ENCODE measurements at regions not wholly inside any gene's neighbourhood (a gene's known extent, or its start where the extent isn't known, plus 50 kb on each side); places are given as distances from the start of the nearest gene placed in this dataset.

GRCh38 chr17:5794385-5794784 lies 210.1 kb upstream of the NLRP1 start:
- 100% methylated on average over 1 of the region's 7 CpGs; no CpG with 5 or more reads in 1 of the 2 experiments for WGBS, 2 experiments (ENCODE audit: extremely low coverage in 2 of 2, insufficient read length in 1 of 2)
- ChIA-PET CTCF (no interaction called here), POLR2A (ENCODE audit: unreplicated experiment) (no interaction called here)
- Histone ChIP-seq H3K9ac (ENCODE audit: low read depth, low read length) (no peak overlapping the region), H2BK15ac (ENCODE audit: low read depth, low read length) (no peak overlapping the region), H2BK5ac (ENCODE audit: low read depth, low read length, poor library complexity, severe bottlenecking) (no peak overlapping the region), H3K18ac (ENCODE audit: low read depth, low read length) (no peak overlapping the region), H3K79me1 (ENCODE audit: low read depth in 1 of 2, low read length in 2 of 2) (no peaks in the 10 kb centered on the region), H2AK5ac (ENCODE audit: low read depth, low read length) (no peak overlapping the region), H2AK9ac (replicated peaks; ENCODE audit: low read depth, low read length, poor library complexity) (no peak overlapping the region), H3K4ac (ENCODE audit: low read depth, low read length) (no peak overlapping the region), H3K14ac (replicated peaks; ENCODE audit: low read depth, low read length) (no peak overlapping the region), H2BK20ac (ENCODE audit: low read depth, low read length) (no peak overlapping the region), H3K9me1 (ENCODE audit: insufficient read depth, low read length) (no peaks in the 10 kb centered on the region), H3K9me3 (ENCODE audit: control insufficient read depth, insufficient read depth, low read length) (peaks cover 7% of the 10 kb centered on the region; the same call in 1 of the 2 replicates), H3K56ac (ENCODE audit: extremely low read depth, insufficient read depth, low read length) (no peak overlapping the region), H4K8ac (ENCODE audit: low read depth in 2 of 2, low read length in 2 of 2) (no peak overlapping the region), H4K5ac (ENCODE audit: low read depth, low read length) (no peak overlapping the region), H2AFZ (replicated peaks; ENCODE audit: low read length, poor library complexity) (no peak overlapping the region), H4K91ac (ENCODE audit: insufficient read depth, low read depth, low read length) (no peak overlapping the region), H4K20me1 (ENCODE audit: insufficient read depth, low read length) (no peaks in the 10 kb centered on the region), H3K4me2 (ENCODE audit: low read depth, low read length) (no peak overlapping the region), H3K4me3 (ENCODE audit: insufficient read depth, low read depth, low read length) (no peak overlapping the region), H3K4me1 (ENCODE audit: control insufficient read depth, insufficient read depth, low read length) (no peaks in the 10 kb centered on the region), H2BK120ac (ENCODE audit: low read depth, low read length) (no peak overlapping the region), H3K36me3 (ENCODE audit: control insufficient read depth, insufficient read depth, low read length) (no peaks in the 10 kb centered on the region), H3K27ac (ENCODE audit: insufficient read depth, low read length) (no peak overlapping the region), H3K27me3 (ENCODE audit: control insufficient read depth, insufficient read depth, low read length) (peaks cover 11% of the 10 kb centered on the region), H3K23ac (ENCODE audit: low read depth, low read length) (no peak overlapping the region)
- ATAC-seq (ENCODE audit: low read depth) (no peak), DNase-seq (no peak)
- intact Hi-C loops (cut with micrococcal nuclease) (no loop called here), in situ Hi-C loops (cut with MboI; ENCODE audit: low sequenced_read_pairs) (no loop called here), dilution Hi-C loops (cut with HindIII; ENCODE audit: low sequenced_read_pairs, unreplicated experiment) (no loop called here)
- BruUV-seq (replicated peaks): no TSS peak
- TF ChIP-seq RCOR1 (IDR thresholded peaks at IDR 0.05; ENCODE audit: insufficient replicate concordance, low read length) (no peak), CEBPB (IDR thresholded peaks at IDR 0.05; ENCODE audit: low read depth, low read length) (no peak), BHLHE40 (IDR thresholded peaks at IDR 0.05; ENCODE audit: low read depth, low read length) (no peak), ELK1 (IDR thresholded peaks at IDR 0.05; ENCODE audit: borderline replicate concordance, low read depth, low read length) (no peak), SMC3 (IDR thresholded peaks at IDR 0.05; ENCODE audit: low read depth, low read length) (no peak), RAD21 (IDR thresholded peaks at IDR 0.05; ENCODE audit: low read length) (no peak), MXI1 (IDR thresholded peaks at IDR 0.05; ENCODE audit: borderline replicate concordance, low read depth, low read length) (no peak), NFE2L2 (IDR thresholded peaks at IDR 0.05; ENCODE audit: low read depth, low read length) (no peak), CHD1 (IDR thresholded peaks at IDR 0.05; ENCODE audit: low read depth, low read length) (no peak), POLR2A (IDR thresholded peaks at IDR 0.05; ENCODE audit: low read depth, low read length) (no peak), USF2 (IDR thresholded peaks at IDR 0.05; ENCODE audit: low read depth, low read length) (no peak), RFX5 (IDR thresholded peaks at IDR 0.05; ENCODE audit: low read depth, low read length) (no peak), CTCF (conservative IDR thresholded peaks at IDR 0.05; ENCODE audit: low read depth, low read length) (no peak), FOS (IDR thresholded peaks at IDR 0.05; ENCODE audit: low read depth, low read length) (no peak), MAFK (IDR thresholded peaks at IDR 0.05; ENCODE audit: low read depth, low read length) (no peak)
